BLaER1 treated with 17β-estradiol and CSF1 and Interleukin-3, amounts not matched to agents 10 nM and 100 nM (cell line): ENCODE measurements at regions not wholly inside any gene's neighbourhood (a gene's known extent, or its start where the extent isn't known, plus 50 kb on each side); places are given as distances from the start of the nearest gene placed in this dataset.
A peak's percentile ranks its signal among the peaks of the same experiment; 100 is the strongest.
"Not testable (repeated sequence)": the region's sequence is repeated elsewhere in the genome, so short reads cannot be mapped to it uniquely, and the experiment has no call there.

Source experiments
- H3K27ac ChIP-seq, 11 experiments: shearing (Covaris generic); formaldehyde crosslinking; 2 replicates each; pipeline ENCODE4 v1.8.1; 2022
- H3K27me3 ChIP-seq, 11 experiments: shearing (Covaris generic); formaldehyde crosslinking; 2 replicates each; pipeline ENCODE4 v1.8.1; 2022
- H3K36me3 ChIP-seq, 11 experiments: shearing (Covaris generic); formaldehyde crosslinking; 2 replicates each; pipeline ENCODE4 v1.8.1; 2022
- H3K4me1 ChIP-seq, 10 experiments: shearing (Covaris generic); formaldehyde crosslinking; 2 replicates each; pipeline ENCODE4 v1.8.1; 2022
- H3K4me2 ChIP-seq, 11 experiments: shearing (Covaris generic); formaldehyde crosslinking; 2 replicates each; pipeline ENCODE4 v1.8.1; 2022
- H3K4me3 ChIP-seq, 10 experiments: shearing (Covaris generic); formaldehyde crosslinking; 2 replicates each; pipeline ENCODE4 v1.8.1; 2022
- H3K9ac ChIP-seq, 11 experiments: shearing (Covaris generic); formaldehyde crosslinking; 2 replicates each; pipeline ENCODE4 v1.8.1; 2022
- H3K9me3 ChIP-seq, 11 experiments: shearing (Covaris generic); formaldehyde crosslinking; replicated peaks in 1 of 11; 2 replicates each; pipeline ENCODE4 v1.8.1; 2022
- H4K20me1 ChIP-seq, 11 experiments: shearing (Covaris generic); formaldehyde crosslinking; 2 replicates each; pipeline ENCODE4 v1.8.1; 2022
- Cebpa-rat ChIP-seq, 11 experiments: shearing (Covaris generic); IDR thresholded peaks; 2 replicates each; pipeline ENCODE4 v1.8.1; 2022

- Histone ChIP-seq H3K4me1 (no peaks in the 10 kb centered on the region), H3K9ac (no peak overlapping the region), H3K36me3 (no peaks in the 10 kb centered on the region), H4K20me1 (peaks cover 0 to 10% (median 0%) of the 10 kb centered on the region in 11 experiments; a peak in 1 of 22 replicates), H3K27me3 (peaks cover 54 to 98% (median 88%) of the 10 kb centered on the region in 11 experiments; a peak in 21 of 22 replicates), H3K27ac (no peak overlapping the region), H3K4me3 (no peak overlapping the region), H3K9me3 (peaks cover 0 to 7% (median under 1%) of the 10 kb centered on the region in 11 experiments; a peak in 7 of 22 replicates), H3K4me2 (no peak overlapping the region)
- TF ChIP-seq Cebpa-rat (IDR thresholded peaks at IDR 0.05) = no peak
These were observed 142.2 kb downstream of the FAM47A start for GRCh38 chrX:33989936-33990335.

GRCh38 chrX:33987458-33987857, 144.7 kb downstream of the FAM47A start:
- Histone ChIP-seq H3K27ac (no peak overlapping the region), H3K9me3 (no peaks in the 10 kb centered on the region), H3K4me3 (no peak overlapping the region), H3K36me3 (no peaks in the 10 kb centered on the region), H4K20me1 (peaks cover 0 to 10% (median 0%) of the 10 kb centered on the region in 11 experiments; a peak in 1 of 22 replicates), H3K4me2 (no peak overlapping the region), H3K4me1 (no peaks in the 10 kb centered on the region), H3K27me3 (peaks cover 36 to 96% (median 83%) of the 10 kb centered on the region in 11 experiments; a peak in 21 of 22 replicates), H3K9ac (no peak overlapping the region)
- no peak for TF ChIP-seq Cebpa-rat (IDR thresholded peaks at IDR 0.05)

- H3K4me3 ChIP-seq = no peak overlapping the region
- H4K20me1 ChIP-seq = no peaks in the 10 kb centered on the region
- no peak for TF ChIP-seq Cebpa-rat (IDR thresholded peaks at IDR 0.05)
- H3K9ac ChIP-seq = no peak overlapping the region
- H3K4me1 ChIP-seq = peaks cover 0 to 7% (median 0%) of the 10 kb centered on the region in 10 experiments; a peak in 4 of 20 replicates
- no peak overlapping the region for H3K4me2 ChIP-seq
- H3K27ac ChIP-seq = no peak overlapping the region
- H3K36me3 ChIP-seq = no peaks in the 10 kb centered on the region
- H3K9me3 ChIP-seq = peaks cover 15 to 38% (median 25%) of the 10 kb centered on the region in 11 experiments
- peaks cover 6 to 82% (median 65%) of the 10 kb centered on the region in 11 experiments; a peak in 20 of 22 replicates for H3K27me3 ChIP-seq
These were observed 157.4 kb downstream of the FAM47A start for GRCh38 chrX:33974676-33975075.

DNA sequence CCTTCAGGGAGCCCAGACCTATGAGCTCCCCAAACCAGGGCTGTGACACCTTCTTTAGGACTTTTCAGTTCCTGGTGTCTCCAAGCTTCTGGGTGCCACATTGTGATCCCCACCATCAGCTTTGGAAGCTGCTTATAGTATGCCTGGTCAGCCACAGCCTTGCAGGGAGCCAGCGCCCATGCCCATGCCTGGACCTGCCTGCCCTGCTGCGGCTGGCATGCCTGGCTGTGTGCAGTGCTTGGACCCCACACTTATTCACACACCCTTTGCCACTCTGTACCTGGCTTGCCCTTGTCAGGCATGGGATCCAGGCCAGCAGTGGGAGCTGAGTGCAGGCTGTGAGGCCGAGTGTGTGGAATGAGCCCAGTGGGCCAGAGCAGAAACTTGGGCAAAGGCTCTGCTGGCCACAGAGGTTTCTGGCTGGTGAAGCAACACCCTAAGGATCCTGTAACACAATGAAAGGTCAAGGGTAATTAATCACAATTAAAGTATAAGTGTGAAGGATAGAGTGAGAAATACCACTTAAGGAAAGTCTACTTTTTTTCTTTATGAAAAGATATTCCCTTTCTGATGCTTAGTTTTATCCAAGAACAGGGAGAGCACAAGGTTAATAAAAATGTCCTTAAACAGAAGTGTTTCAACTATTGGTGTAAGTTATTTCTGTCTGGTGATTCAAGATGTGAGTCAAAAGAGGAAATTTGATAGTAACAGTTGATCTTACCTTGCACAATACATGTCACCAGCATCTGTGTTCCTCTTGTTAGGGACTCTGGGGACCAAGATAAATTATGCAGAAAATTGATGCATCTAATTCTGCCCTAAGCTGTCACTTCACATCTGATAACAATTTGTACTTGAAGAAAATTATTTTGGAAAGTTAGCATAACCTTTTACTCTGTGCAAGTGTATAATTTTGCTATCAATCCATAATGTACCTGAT, 161.8 kb downstream of the FAM47A start:
- Histone ChIP-seq H3K4me1 (peaks cover 0 to 7% (median 0%) of the 10 kb centered on the region in 10 experiments; a peak in 4 of 20 replicates), H3K36me3 (no peaks in the 10 kb centered on the region), H3K4me2 (peak overlapping the region in 2 of 11 experiments; percentile 11 to 26; a peak in 1 of 22 replicates), H3K4me3 (no peak overlapping the region), H3K27me3 (peaks cover 9 to 89% (median 79%) of the 10 kb centered on the region in 11 experiments; a peak in 21 of 22 replicates), H3K9me3 (peaks cover 18 to 32% (median 22%) of the 10 kb centered on the region in 11 experiments; a peak in 21 of 22 replicates), H3K9ac (peak overlapping the region in 4 of 11 experiments; percentile 22 to 37 (median 32); a peak in 4 of 22 replicates), H3K27ac (peak overlapping the region in 9 of 11 experiments; percentile 18 to 70 (median 59); a peak in 17 of 22 replicates), H4K20me1 (no peaks in the 10 kb centered on the region; a peak in 1 of 22 replicates)
- TF ChIP-seq Cebpa-rat (IDR thresholded peaks at IDR 0.05) = peak in 2 of 11 experiments; percentile 30 to 56; a peak in 2 of 22 replicates

- peaks cover 21 to 93% (median 79%) of the 10 kb centered on the region in 11 experiments; a peak in 21 of 22 replicates for H3K27me3 ChIP-seq
- no peak overlapping the region for H3K4me2 ChIP-seq
- H3K9ac ChIP-seq = no peak overlapping the region
- H3K9me3 ChIP-seq = peaks cover 14 to 25% (median 20%) of the 10 kb centered on the region in 11 experiments; a peak in 21 of 22 replicates
- no peak overlapping the region for H3K4me3 ChIP-seq
- peak overlapping the region in 4 of 11 experiments; percentile 6 to 66 (median 58); a peak in 3 of 22 replicates for H3K27ac ChIP-seq
- H3K4me1 ChIP-seq = peaks cover 0 to 7% (median 0%) of the 10 kb centered on the region in 10 experiments; a peak in 4 of 20 replicates
- no peaks in the 10 kb centered on the region; a peak in 1 of 22 replicates for H4K20me1 ChIP-seq
- H3K36me3 ChIP-seq = no peaks in the 10 kb centered on the region
- TF ChIP-seq Cebpa-rat (IDR thresholded peaks at IDR 0.05) = no peak
These were observed 163.0 kb downstream of the FAM47A start for GRCh38 chrX:33969105-33969504.

GRCh38 chrX:33968611-33969010, 163.5 kb downstream of the FAM47A start:
- H3K27me3 ChIP-seq = peaks cover 23 to 94% (median 80%) of the 10 kb centered on the region in 11 experiments; a peak in 21 of 22 replicates
- no peak overlapping the region for H3K9ac ChIP-seq
- no peak overlapping the region for H3K4me2 ChIP-seq
- H3K27ac ChIP-seq = no peak overlapping the region; a peak in 1 of 22 replicates
- TF ChIP-seq Cebpa-rat (IDR thresholded peaks at IDR 0.05) = no peak
- H4K20me1 ChIP-seq = no peaks in the 10 kb centered on the region; a peak in 1 of 22 replicates
- H3K36me3 ChIP-seq = no peaks in the 10 kb centered on the region
- no peak overlapping the region for H3K4me3 ChIP-seq
- peaks cover 14 to 25% (median 20%) of the 10 kb centered on the region in 11 experiments; a peak in 21 of 22 replicates for H3K9me3 ChIP-seq
- peaks cover 0 to 7% (median 0%) of the 10 kb centered on the region in 10 experiments; a peak in 4 of 20 replicates for H3K4me1 ChIP-seq

DNA sequence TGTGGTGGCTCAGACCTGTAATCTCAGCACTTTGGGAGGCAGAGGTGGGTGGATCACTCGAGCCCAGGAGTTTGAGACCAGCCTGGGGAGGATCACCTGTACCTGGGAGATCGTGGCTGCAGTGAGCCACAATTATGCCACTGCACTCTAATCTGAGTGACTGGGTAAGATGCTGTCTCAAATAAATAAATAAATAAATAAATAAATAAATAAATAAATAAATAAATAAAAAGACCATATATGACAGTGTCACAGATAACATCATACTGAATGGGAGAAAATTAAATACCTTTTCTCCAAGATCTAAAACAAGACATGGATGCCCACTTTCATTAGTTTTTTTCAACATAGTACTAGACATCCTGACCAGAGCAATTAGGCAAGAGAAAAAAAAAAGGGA, 182.8 kb downstream of the FAM47A start:
- Histone ChIP-seq H3K4me3 (no peak overlapping the region), H3K9ac (no peak overlapping the region), H4K20me1 (no peaks in the 10 kb centered on the region), H3K4me2 (no peak overlapping the region), H3K27me3 (peaks cover 38 to 96% (median 83%) of the 10 kb centered on the region in 11 experiments; a peak in 21 of 22 replicates), H3K27ac (no peak overlapping the region), H3K9me3 (peaks cover 0 to 8% (median 0%) of the 10 kb centered on the region in 11 experiments; a peak in 3 of 22 replicates), H3K4me1 (no peaks in the 10 kb centered on the region), H3K36me3 (no peaks in the 10 kb centered on the region)
- TF ChIP-seq Cebpa-rat (IDR thresholded peaks at IDR 0.05) = no peak

DNA sequence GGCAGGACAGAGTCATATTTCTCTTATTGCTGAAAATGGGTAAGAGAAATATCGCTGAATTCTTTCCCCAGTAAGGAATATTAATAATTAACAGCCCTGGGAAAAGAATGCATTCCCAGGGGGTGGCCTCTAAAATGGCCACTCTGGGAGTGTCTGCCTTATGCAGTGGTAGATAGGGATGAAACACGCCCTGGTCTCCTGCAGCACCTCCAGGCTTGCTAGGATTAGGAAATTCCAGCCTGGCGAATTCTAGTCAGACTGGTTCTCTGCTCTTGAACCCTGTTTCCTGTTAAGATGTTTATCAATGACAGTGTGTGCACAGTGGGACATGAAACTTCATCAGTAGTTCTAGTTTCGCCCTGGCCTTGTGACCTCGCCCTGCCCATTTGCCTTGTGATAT, 205.9 kb downstream of the FAM47A start:
- Histone ChIP-seq H3K27me3 (peaks cover 15 to 73% (median 61%) of the 10 kb centered on the region in 11 experiments; a peak in 21 of 22 replicates), H3K9me3 (peaks cover 19 to 48% (median 26%) of the 10 kb centered on the region in 11 experiments)
- H4K20me1 ChIP-seq, H3K36me3 ChIP-seq, H3K4me2 ChIP-seq, H3K4me1 ChIP-seq, H3K4me3 ChIP-seq, H3K9ac ChIP-seq, H3K27ac ChIP-seq: not testable (repeated sequence)

DNA sequence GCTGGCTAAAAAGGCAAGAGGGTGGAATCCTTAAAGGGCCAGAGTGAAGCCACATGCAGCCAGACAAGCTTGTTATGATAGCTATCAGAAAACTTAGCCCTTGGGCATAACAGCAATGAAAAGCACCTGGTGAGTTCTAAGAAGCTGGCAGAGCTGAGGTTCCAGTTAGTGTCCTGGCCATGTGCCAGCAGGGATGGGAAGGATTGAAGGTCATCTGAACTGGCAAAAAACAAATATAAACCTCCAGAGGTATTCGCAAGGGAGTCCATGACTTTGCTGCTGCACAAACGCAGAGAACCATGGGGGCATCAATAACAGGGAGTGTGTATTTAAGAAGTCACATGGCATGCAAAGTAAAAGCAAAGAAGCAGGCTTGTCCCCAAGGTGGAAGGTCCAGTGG, 208.9 kb downstream of the FAM47A start:
- Histone ChIP-seq H3K36me3 (no peaks in the 10 kb centered on the region), H3K9me3 (peaks cover 19 to 44% (median 27%) of the 10 kb centered on the region in 11 experiments), H3K4me3 (no peak overlapping the region), H3K9ac (no peak overlapping the region), H4K20me1 (no peaks in the 10 kb centered on the region; a peak in 1 of 22 replicates), H3K4me1 (no peaks in the 10 kb centered on the region), H3K27ac (no peak overlapping the region), H3K4me2 (no peak overlapping the region), H3K27me3 (peaks cover 24 to 73% (median 61%) of the 10 kb centered on the region in 11 experiments)
- TF ChIP-seq Cebpa-rat (IDR thresholded peaks at IDR 0.05) = no peak
